ENCODE measurements at regions not wholly inside any gene's neighbourhood (a gene's known extent, or its start where the extent isn't known, plus 50 kb on each side); places are given as distances from the start of the nearest gene placed in this dataset.

GRCh38 chr1:80640978-80641377 lies 1159.8 kb upstream of the ADGRL2 start:
- Histone ChIP-seq H3K27ac (no peak overlapping the region), H3K4me3 (no peak overlapping the region), H3K36me3 (no peaks in the 10 kb centered on the region), H3K4me1 (no peaks in the 10 kb centered on the region), H3K27me3 (no peaks in the 10 kb centered on the region), H3K9me3 (no peaks in the 10 kb centered on the region)
- ATAC-seq (no peak), DNase-seq (no peak)
- intact Hi-C loops (cut with DNase I), result no loop called here
- TF ChIP-seq CTCF (IDR thresholded peaks at IDR 0.05), result no peak

GRCh38 chr1:80639777-80640533 lies 1160.8 kb upstream of the ADGRL2 start:
- no peak for TF ChIP-seq CTCF (IDR thresholded peaks at IDR 0.05)
- intact Hi-C loops (cut with DNase I), result no loop called here
- DNase-seq (no peak), ATAC-seq (no peak)
- no peaks in the 10 kb centered on the region for H3K9me3 ChIP-seq
- H3K27me3 ChIP-seq, result no peaks in the 10 kb centered on the region
- no peaks in the 10 kb centered on the region for H3K36me3 ChIP-seq
- no peak overlapping the region for H3K4me3 ChIP-seq
- no peak overlapping the region for H3K27ac ChIP-seq
- H3K4me1 ChIP-seq, result no peaks in the 10 kb centered on the region

- Histone ChIP-seq H3K27me3 (no peaks in the 10 kb centered on the region), H3K4me3 (no peak overlapping the region), H3K27ac (no peak overlapping the region), H3K4me1 (no peaks in the 10 kb centered on the region), H3K36me3 (no peaks in the 10 kb centered on the region), H3K9me3 (no peaks in the 10 kb centered on the region)
- no peak for TF ChIP-seq CTCF (IDR thresholded peaks at IDR 0.05)
- intact Hi-C loops (cut with DNase I), result no loop called here
- DNase-seq, result no peak
- no peak for ATAC-seq
Observed at GRCh38 chr1:80633947-80634706, 1166.6 kb upstream of the ADGRL2 start.

GRCh38 chr1:80632284-80632683 lies 1168.5 kb upstream of the ADGRL2 start:
- Histone ChIP-seq H3K4me1 (no peaks in the 10 kb centered on the region), H3K27me3 (no peaks in the 10 kb centered on the region), H3K4me3 (no peak overlapping the region), H3K27ac (no peak overlapping the region), H3K36me3 (no peaks in the 10 kb centered on the region), H3K9me3 (no peaks in the 10 kb centered on the region)
- DNase-seq (no peak), ATAC-seq (no peak)
- TF ChIP-seq CTCF (IDR thresholded peaks at IDR 0.05), result no peak
- intact Hi-C loops (cut with DNase I), result no loop called here

- no peaks in the 10 kb centered on the region for H3K9me3 ChIP-seq
- H3K4me1 ChIP-seq, result no peaks in the 10 kb centered on the region
- no peak for TF ChIP-seq CTCF (IDR thresholded peaks at IDR 0.05)
- no peak for DNase-seq
- no peaks in the 10 kb centered on the region for H3K27me3 ChIP-seq
- H3K36me3 ChIP-seq, result no peaks in the 10 kb centered on the region
- no peak overlapping the region for H3K4me3 ChIP-seq
- intact Hi-C loops (cut with DNase I), result no loop called here
- no peak for ATAC-seq
- no peak overlapping the region for H3K27ac ChIP-seq
Observed at GRCh38 chr1:80629304-80629837, 1171.4 kb upstream of the ADGRL2 start.
